Esophagus muscularis mucosa (tissue), 4 donors: ENCODE measurements at regions not wholly inside any gene's neighbourhood (a gene's known extent, or its start where the extent isn't known, plus 50 kb on each side); places are given as distances from the start of the nearest gene placed in this dataset.

Source experiments
- DNase-seq: peaks from one replicate; pipeline ENCODE4 v3.0.0-alpha.2; 2017; ENCODE audit errors: extremely low spot score
- H3K27ac ChIP-seq, 4 donors: fragments of 200-600 bp; sonication (generic); replicated peaks in 1 of 4; 1 replicate in 3 of 4; 2 replicates in 1 of 4; pipeline ENCODE4 v1.5.1; 2016 to 2019; ENCODE audit warnings: mild to moderate bottlenecking in 1 of 4
- H3K27me3 ChIP-seq, 4 donors: fragments of 200-600 bp; sonication (generic); one replicate each; pipeline versions ENCODE4 v1.5.1 to v1.6.0; 2016 to 2019
- H3K36me3 ChIP-seq, 4 donors: fragments of 200-600 bp; sonication (generic); one replicate each; pipeline ENCODE4 v1.5.1; 2016 to 2019
- H3K4me1 ChIP-seq, 4 donors: fragments of 200-600 bp; sonication (generic); one replicate each; pipeline ENCODE4 v1.5.1; 2016 to 2019
- H3K4me3 ChIP-seq, 4 donors: fragments of 200-600 bp; sonication (generic); 1 replicate in 2 of 4; 2 replicates in 2 of 4; pipeline ENCODE4 v1.5.1; 2016 to 2019; ENCODE audit warnings: mild to moderate bottlenecking in 4 of 4, moderate library complexity in 1 of 4
- H3K9me3 ChIP-seq, 4 donors: fragments of 200-600 bp; sonication (generic); 1 replicate in 3 of 4; 2 replicates in 1 of 4; pipeline ENCODE4 v1.5.1; 2016 to 2019
- EP300 ChIP-seq: sonication (generic); formaldehyde crosslinking; IDR thresholded peaks from one replicate; pipeline ENCODE4 v1.6.1; 2017; ENCODE audit warnings: antibody characterized with exemption
- POLR2A ChIP-seq: fragments of 450-650 bp; IDR thresholded peaks from one replicate; pipeline ENCODE4 v1.6.1; 2017; ENCODE audit warnings: antibody characterized with exemption, moderate library complexity, mild to moderate bottlenecking, low read depth
- POLR2AphosphoS5 ChIP-seq, 2 donors: sonication (generic); formaldehyde crosslinking; IDR thresholded peaks; one replicate each; pipeline ENCODE4 v1.6.1; 2017; ENCODE audit warnings: antibody characterized with exemption in 2 of 2
- WGBS: methylation state at CpG from one replicate; pipeline ENCODE4 v1.1.5; 2018; 5-methylcytosine and 5-hydroxymethylcytosine counted together
- intact Hi-C: fragments of 100-400 bp; cut with DNase I; formaldehyde crosslinking; loops from one replicate; pipeline ENCODE4 v1.15.1; 2023
- TF ChIP-seq, protein P1 (sequence below), 3 experiments: fragments of 200-600 bp in 2 of 3; fragments of 450-650 bp in 1 of 3; sonication (generic) in 2 of 3; IDR thresholded peaks; one replicate each; pipeline ENCODE4 v1.5.1; 2017 to 2019; ENCODE audit warnings: antibody characterized with exemption in 3 of 3, mild to moderate bottlenecking in 2 of 3, moderate library complexity in 1 of 3

DNA sequence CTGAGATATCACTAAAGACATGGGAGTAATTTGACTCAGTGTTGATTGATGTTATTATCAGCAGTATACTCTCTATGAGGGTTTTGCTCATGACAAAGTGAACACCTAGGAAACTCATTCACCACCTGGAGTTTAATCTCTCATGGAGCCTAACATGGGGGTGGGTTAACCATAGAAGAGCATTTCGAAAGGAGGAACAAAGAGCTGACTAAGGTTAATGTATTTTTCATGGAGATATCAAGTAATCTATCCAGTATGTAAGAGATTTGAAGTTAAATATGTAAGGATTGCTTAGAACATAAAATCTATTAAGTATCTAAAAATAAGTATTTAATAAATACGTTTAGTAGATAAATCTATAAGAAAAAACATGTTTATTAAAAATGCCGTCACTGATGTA is 917.8 kb downstream of the EPHA4 start:
- H3K27ac ChIP-seq: no peak overlapping the region
- H3K27me3 ChIP-seq: peaks cover 0 to 22% (median 0%) of the 10 kb centered on the region in 4 donors
- no peaks in the 10 kb centered on the region for H3K36me3 ChIP-seq
- intact Hi-C loops: no loop called here
- no peaks in the 10 kb centered on the region for H3K9me3 ChIP-seq
- WGBS: 89% methylated on average over 3 of the region's 3 CpGs
- no peak for DNase-seq
- TF ChIP-seq POLR2A (no peak), EP300 (no peak), POLR2AphosphoS5 (IDR thresholded peaks at IDR 0.05) (no peak)
- TF ChIP-seq, protein P1, sequence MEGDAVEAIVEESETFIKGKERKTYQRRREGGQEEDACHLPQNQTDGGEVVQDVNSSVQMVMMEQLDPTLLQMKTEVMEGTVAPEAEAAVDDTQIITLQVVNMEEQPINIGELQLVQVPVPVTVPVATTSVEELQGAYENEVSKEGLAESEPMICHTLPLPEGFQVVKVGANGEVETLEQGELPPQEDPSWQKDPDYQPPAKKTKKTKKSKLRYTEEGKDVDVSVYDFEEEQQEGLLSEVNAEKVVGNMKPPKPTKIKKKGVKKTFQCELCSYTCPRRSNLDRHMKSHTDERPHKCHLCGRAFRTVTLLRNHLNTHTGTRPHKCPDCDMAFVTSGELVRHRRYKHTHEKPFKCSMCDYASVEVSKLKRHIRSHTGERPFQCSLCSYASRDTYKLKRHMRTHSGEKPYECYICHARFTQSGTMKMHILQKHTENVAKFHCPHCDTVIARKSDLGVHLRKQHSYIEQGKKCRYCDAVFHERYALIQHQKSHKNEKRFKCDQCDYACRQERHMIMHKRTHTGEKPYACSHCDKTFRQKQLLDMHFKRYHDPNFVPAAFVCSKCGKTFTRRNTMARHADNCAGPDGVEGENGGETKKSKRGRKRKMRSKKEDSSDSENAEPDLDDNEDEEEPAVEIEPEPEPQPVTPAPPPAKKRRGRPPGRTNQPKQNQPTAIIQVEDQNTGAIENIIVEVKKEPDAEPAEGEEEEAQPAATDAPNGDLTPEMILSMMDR (IDR thresholded peaks at IDR 0.05): no peak
- H3K4me1 ChIP-seq: no peaks in the 10 kb centered on the region
- no peak overlapping the region for H3K4me3 ChIP-seq

DNA sequence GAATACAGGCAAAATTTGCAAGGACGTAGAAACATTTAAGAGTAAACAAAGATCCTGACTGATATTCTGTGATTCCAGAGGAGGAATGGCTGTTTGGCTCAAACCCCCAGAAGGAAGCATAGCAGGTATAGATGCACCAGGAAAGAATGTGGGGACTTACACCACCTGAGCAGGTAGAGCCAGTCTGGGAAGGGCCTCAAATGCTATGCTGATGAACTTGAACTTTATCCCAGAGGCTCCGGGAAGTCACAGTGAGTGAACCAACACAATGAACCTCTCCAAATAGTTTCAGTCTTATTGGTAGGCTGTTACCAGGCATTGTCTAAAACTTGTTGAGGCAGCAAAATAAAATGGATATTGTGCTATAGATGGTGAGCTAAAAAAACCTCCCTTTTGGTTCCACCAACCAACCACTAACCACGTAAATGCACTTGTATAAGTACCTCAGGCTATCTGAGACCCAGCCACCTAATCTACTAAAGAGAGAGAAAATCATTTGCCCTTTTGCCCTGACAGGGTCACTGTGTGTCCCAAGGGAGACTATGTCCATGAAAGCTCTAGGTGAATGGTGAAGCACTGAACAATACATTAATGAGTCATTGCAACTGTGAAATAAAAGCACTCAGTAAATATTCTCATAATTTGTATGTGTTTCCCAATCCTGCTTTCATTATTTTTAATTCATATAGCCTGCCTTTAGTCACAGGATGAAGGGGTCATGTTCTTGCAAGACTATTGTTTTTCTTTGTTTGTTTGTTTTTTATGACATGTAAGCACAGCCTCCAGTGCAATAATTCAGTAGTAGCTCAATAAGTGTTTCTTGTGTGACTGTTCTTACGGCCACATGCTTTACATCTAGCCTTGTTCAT is 911.6 kb downstream of the EPHA4 start:
- intact Hi-C loops: no loop called here
- H3K36me3 ChIP-seq: no peaks in the 10 kb centered on the region
- TF ChIP-seq POLR2AphosphoS5 (IDR thresholded peaks at IDR 0.05): no peak
- TF ChIP-seq, protein P1 (IDR thresholded peaks at IDR 0.05): no peak
- peaks cover 0 to 7% (median 0%) of the 10 kb centered on the region in 4 donors for H3K27me3 ChIP-seq
- no peaks in the 10 kb centered on the region for H3K4me1 ChIP-seq
- no peak for DNase-seq
- H3K27ac ChIP-seq: no peak overlapping the region
- H3K4me3 ChIP-seq: no peak overlapping the region
- WGBS: 64% methylated on average over 4 of the region's 4 CpGs
- no peaks in the 10 kb centered on the region for H3K9me3 ChIP-seq

DNA sequence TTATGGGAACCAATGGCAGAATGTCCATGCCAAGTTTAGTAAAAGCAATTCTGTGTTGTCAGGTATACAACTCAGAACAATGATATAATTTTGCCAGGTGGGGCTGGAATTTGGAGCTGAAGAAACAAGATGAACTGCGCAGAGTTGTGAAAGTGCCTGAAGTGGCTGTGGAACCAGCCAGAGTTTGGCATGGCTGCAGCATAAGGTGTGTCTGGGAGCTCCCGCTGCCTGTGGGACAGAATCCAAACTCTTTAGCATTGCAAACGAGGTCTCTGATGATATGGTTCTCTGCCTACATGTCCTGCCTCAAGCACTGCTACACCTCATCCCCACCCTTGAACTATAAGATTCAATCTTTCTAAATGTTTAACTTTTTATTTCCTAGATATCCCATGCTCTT is 909.7 kb downstream of the EPHA4 start:
- peaks cover 0 to 5% (median 0%) of the 10 kb centered on the region in 4 donors for H3K27me3 ChIP-seq
- 95% methylated on average over 3 of the region's 3 CpGs for WGBS
- no peak overlapping the region for H3K27ac ChIP-seq
- H3K9me3 ChIP-seq: no peaks in the 10 kb centered on the region
- intact Hi-C loops: no loop called here
- H3K36me3 ChIP-seq: no peaks in the 10 kb centered on the region
- H3K4me3 ChIP-seq: no peak overlapping the region
- DNase-seq: no peak
- TF ChIP-seq POLR2AphosphoS5 (IDR thresholded peaks at IDR 0.05) (no peak), POLR2A (no peak), EP300 (no peak)
- TF ChIP-seq, protein P1 (IDR thresholded peaks at IDR 0.05): no peak
- H3K4me1 ChIP-seq: no peaks in the 10 kb centered on the region

DNA sequence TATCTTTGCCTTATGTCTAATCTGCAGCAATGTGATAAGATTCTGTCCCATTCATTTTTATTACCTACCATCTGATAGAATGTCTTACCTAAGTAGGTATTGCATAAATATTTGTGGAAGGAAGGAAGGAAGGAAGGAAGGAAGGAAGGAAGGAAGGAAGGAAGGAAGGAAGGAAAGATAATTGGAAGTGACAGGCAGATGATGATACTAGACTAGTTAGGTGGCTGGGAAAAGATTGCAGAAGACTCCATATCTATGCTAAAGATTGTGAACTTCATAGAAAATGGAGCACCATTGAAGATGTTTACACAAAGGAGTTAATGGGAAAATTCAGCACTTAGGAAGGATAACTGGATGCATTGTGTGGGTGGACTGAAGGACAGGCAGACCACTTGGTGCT is 909.0 kb downstream of the EPHA4 start:
- no peak for TF ChIP-seq EP300
- no peak for TF ChIP-seq POLR2A
- no peak for TF ChIP-seq POLR2AphosphoS5 (IDR thresholded peaks at IDR 0.05)
- TF ChIP-seq, protein P1 (IDR thresholded peaks at IDR 0.05): no peak
- Histone ChIP-seq H3K9me3 (no peaks in the 10 kb centered on the region), H3K27me3 (peaks cover 0 to 4% (median 0%) of the 10 kb centered on the region in 4 donors), H3K4me3 (no peak overlapping the region), H3K4me1 (no peaks in the 10 kb centered on the region), H3K27ac (no peak overlapping the region), H3K36me3 (no peaks in the 10 kb centered on the region)
- intact Hi-C loops: no loop called here
- no peak for DNase-seq
